ENCODE measurements at regions not wholly inside any gene's neighbourhood (a gene's known extent, or its start where the extent isn't known, plus 50 kb on each side); places are given as distances from the start of the nearest gene placed in this dataset.

- H3K4me1 ChIP-seq (ENCODE audit: control insufficient read depth, insufficient read depth, low read length) = peaks cover 18% of the 10 kb centered on the region
- H3K9ac ChIP-seq (ENCODE audit: low read depth, low read length) = no peak overlapping the region
- H3K27me3 ChIP-seq (ENCODE audit: control insufficient read depth, insufficient read depth, low read length) = no peaks in the 10 kb centered on the region
- no peak overlapping the region for H3K4me2 ChIP-seq (ENCODE audit: low read length)
- H3K9me3 ChIP-seq (replicated peaks; ENCODE audit: low read length) = no peaks in the 10 kb centered on the region
- H3K36me3 ChIP-seq (ENCODE audit: insufficient read depth, low read length) = no peaks in the 10 kb centered on the region
- H3K4me3 ChIP-seq (ENCODE audit: low read length) = no peak overlapping the region
These were observed 80.8 kb downstream of the MDH1 start for GRCh38 chr2:63669596-63669995.

GRCh38 chr2:63673865-63674533, 85.2 kb downstream of the MDH1 start:
- Histone ChIP-seq H3K9ac (ENCODE audit: low read depth, low read length) (no peak overlapping the region), H3K4me2 (ENCODE audit: low read length) (no peak overlapping the region), H3K27me3 (ENCODE audit: control insufficient read depth, insufficient read depth, low read length) (no peaks in the 10 kb centered on the region), H3K4me1 (ENCODE audit: control insufficient read depth, insufficient read depth, low read length) (no peaks in the 10 kb centered on the region), H3K4me3 (ENCODE audit: low read length) (no peak overlapping the region), H3K36me3 (ENCODE audit: insufficient read depth, low read length) (no peaks in the 10 kb centered on the region), H3K9me3 (replicated peaks; ENCODE audit: low read length) (no peaks in the 10 kb centered on the region)

GRCh38 chr2:63675026-63675425, 86.3 kb downstream of the MDH1 start:
- Histone ChIP-seq H3K27me3 (ENCODE audit: control insufficient read depth, insufficient read depth, low read length) (no peaks in the 10 kb centered on the region), H3K36me3 (ENCODE audit: insufficient read depth, low read length) (no peaks in the 10 kb centered on the region), H3K4me3 (ENCODE audit: low read length) (no peak overlapping the region), H3K9me3 (replicated peaks; ENCODE audit: low read length) (no peaks in the 10 kb centered on the region), H3K4me1 (ENCODE audit: control insufficient read depth, insufficient read depth, low read length) (no peaks in the 10 kb centered on the region), H3K4me2 (ENCODE audit: low read length) (no peak overlapping the region), H3K9ac (ENCODE audit: low read depth, low read length) (no peak overlapping the region)

- no peaks in the 10 kb centered on the region for H3K27me3 ChIP-seq (ENCODE audit: control insufficient read depth, insufficient read depth, low read length)
- no peaks in the 10 kb centered on the region for H3K9me3 ChIP-seq (replicated peaks; ENCODE audit: low read length)
- H3K4me3 ChIP-seq (ENCODE audit: low read length) = no peak overlapping the region
- H3K4me2 ChIP-seq (ENCODE audit: low read length) = no peak overlapping the region
- no peaks in the 10 kb centered on the region for H3K36me3 ChIP-seq (ENCODE audit: insufficient read depth, low read length)
- no peak overlapping the region for H3K9ac ChIP-seq (ENCODE audit: low read depth, low read length)
- no peaks in the 10 kb centered on the region for H3K4me1 ChIP-seq (ENCODE audit: control insufficient read depth, insufficient read depth, low read length)
These were observed 87.4 kb downstream of the MDH1 start for GRCh38 chr2:63676135-63676534.

GRCh38 chr2:63678085-63678484, 89.3 kb downstream of the MDH1 start:
- Histone ChIP-seq H3K4me2 (ENCODE audit: low read length) (no peak overlapping the region), H3K36me3 (ENCODE audit: insufficient read depth, low read length) (no peaks in the 10 kb centered on the region), H3K27me3 (ENCODE audit: control insufficient read depth, insufficient read depth, low read length) (no peaks in the 10 kb centered on the region), H3K9ac (ENCODE audit: low read depth, low read length) (no peak overlapping the region), H3K9me3 (replicated peaks; ENCODE audit: low read length) (no peaks in the 10 kb centered on the region), H3K4me3 (ENCODE audit: low read length) (no peak overlapping the region), H3K4me1 (ENCODE audit: control insufficient read depth, insufficient read depth, low read length) (no peaks in the 10 kb centered on the region)

GRCh38 chr2:63678551-63678950, 89.8 kb downstream of the MDH1 start:
- no peaks in the 10 kb centered on the region for H3K27me3 ChIP-seq (ENCODE audit: control insufficient read depth, insufficient read depth, low read length)

GRCh38 chr2:63679252-63679855, 90.6 kb downstream of the MDH1 start:
- no peaks in the 10 kb centered on the region for H3K27me3 ChIP-seq (ENCODE audit: control insufficient read depth, insufficient read depth, low read length)
- H3K9ac ChIP-seq (ENCODE audit: low read depth, low read length) = no peak overlapping the region
- H3K36me3 ChIP-seq (ENCODE audit: insufficient read depth, low read length) = no peaks in the 10 kb centered on the region
- H3K4me2 ChIP-seq (ENCODE audit: low read length) = no peak overlapping the region
- H3K9me3 ChIP-seq (replicated peaks; ENCODE audit: low read length) = no peaks in the 10 kb centered on the region
- H3K4me3 ChIP-seq (ENCODE audit: low read length) = no peak overlapping the region
- no peaks in the 10 kb centered on the region for H3K4me1 ChIP-seq (ENCODE audit: control insufficient read depth, insufficient read depth, low read length)

More at GRCh38 chr2:63678551-63678950, 89.8 kb downstream of the MDH1 start:
- no peak overlapping the region for H3K4me3 ChIP-seq (ENCODE audit: low read length)
- H3K4me2 ChIP-seq (ENCODE audit: low read length) = no peak overlapping the region
- H3K4me1 ChIP-seq (ENCODE audit: control insufficient read depth, insufficient read depth, low read length) = no peaks in the 10 kb centered on the region
- no peaks in the 10 kb centered on the region for H3K36me3 ChIP-seq (ENCODE audit: insufficient read depth, low read length)
- no peak overlapping the region for H3K9ac ChIP-seq (ENCODE audit: low read depth, low read length)
- H3K9me3 ChIP-seq (replicated peaks; ENCODE audit: low read length) = no peaks in the 10 kb centered on the region

- H3K27me3 ChIP-seq (ENCODE audit: control insufficient read depth, insufficient read depth, low read length) = no peaks in the 10 kb centered on the region
- H3K4me2 ChIP-seq (ENCODE audit: low read length) = no peak overlapping the region
- H3K36me3 ChIP-seq (ENCODE audit: insufficient read depth, low read length) = no peaks in the 10 kb centered on the region
- H3K4me3 ChIP-seq (ENCODE audit: low read length) = no peak overlapping the region
- H3K9me3 ChIP-seq (replicated peaks; ENCODE audit: low read length) = no peaks in the 10 kb centered on the region
- no peaks in the 10 kb centered on the region for H3K4me1 ChIP-seq (ENCODE audit: control insufficient read depth, insufficient read depth, low read length)
- H3K9ac ChIP-seq (ENCODE audit: low read depth, low read length) = no peak overlapping the region
These were observed 91.7 kb downstream of the MDH1 start for GRCh38 chr2:63680455-63680854.

- no peak overlapping the region for H3K4me3 ChIP-seq (ENCODE audit: low read length)
- no peak overlapping the region for H3K9ac ChIP-seq (ENCODE audit: low read depth, low read length)
- H3K27me3 ChIP-seq (ENCODE audit: control insufficient read depth, insufficient read depth, low read length) = no peaks in the 10 kb centered on the region
- no peaks in the 10 kb centered on the region for H3K36me3 ChIP-seq (ENCODE audit: insufficient read depth, low read length)
- H3K4me2 ChIP-seq (ENCODE audit: low read length) = no peak overlapping the region
- no peaks in the 10 kb centered on the region for H3K9me3 ChIP-seq (replicated peaks; ENCODE audit: low read length)
- no peaks in the 10 kb centered on the region for H3K4me1 ChIP-seq (ENCODE audit: control insufficient read depth, insufficient read depth, low read length)
These were observed 93.1 kb downstream of the MDH1 start for GRCh38 chr2:63681896-63682295.

GRCh38 chr2:63692002-63692606, 103.3 kb downstream of the MDH1 start:
- H3K9ac ChIP-seq (ENCODE audit: low read depth, low read length) = no peak overlapping the region
- H3K9me3 ChIP-seq (replicated peaks; ENCODE audit: low read length) = no peaks in the 10 kb centered on the region
- no peaks in the 10 kb centered on the region for H3K36me3 ChIP-seq (ENCODE audit: insufficient read depth, low read length)
- H3K4me3 ChIP-seq (ENCODE audit: low read length) = no peak overlapping the region
- no peaks in the 10 kb centered on the region for H3K4me1 ChIP-seq (ENCODE audit: control insufficient read depth, insufficient read depth, low read length)
- H3K4me2 ChIP-seq (ENCODE audit: low read length) = no peak overlapping the region
- H3K27me3 ChIP-seq (ENCODE audit: control insufficient read depth, insufficient read depth, low read length) = no peaks in the 10 kb centered on the region

GRCh38 chr2:63695583-63695982, 106.8 kb downstream of the MDH1 start:
- Histone ChIP-seq H3K36me3 (ENCODE audit: insufficient read depth, low read length) (no peaks in the 10 kb centered on the region), H3K4me3 (ENCODE audit: low read length) (no peak overlapping the region), H3K4me1 (ENCODE audit: control insufficient read depth, insufficient read depth, low read length) (peaks cover 19% of the 10 kb centered on the region), H3K9ac (ENCODE audit: low read depth, low read length) (no peak overlapping the region), H3K4me2 (ENCODE audit: low read length) (no peak overlapping the region), H3K27me3 (ENCODE audit: control insufficient read depth, insufficient read depth, low read length) (no peaks in the 10 kb centered on the region), H3K9me3 (replicated peaks; ENCODE audit: low read length) (no peaks in the 10 kb centered on the region)

GRCh38 chr2:63696496-63696895, 107.7 kb downstream of the MDH1 start:
- Histone ChIP-seq H3K36me3 (ENCODE audit: insufficient read depth, low read length) (no peaks in the 10 kb centered on the region), H3K4me1 (ENCODE audit: control insufficient read depth, insufficient read depth, low read length) (peaks cover 19% of the 10 kb centered on the region), H3K4me2 (ENCODE audit: low read length) (no peak overlapping the region), H3K4me3 (ENCODE audit: low read length) (no peak overlapping the region), H3K9me3 (replicated peaks; ENCODE audit: low read length) (no peaks in the 10 kb centered on the region), H3K9ac (ENCODE audit: low read depth, low read length) (no peak overlapping the region), H3K27me3 (ENCODE audit: control insufficient read depth, insufficient read depth, low read length) (no peaks in the 10 kb centered on the region)

Measured in skeletal muscle satellite cell (primary cell).